Neural crest cell (in vitro differentiated cells): ENCODE measurements at regions not wholly inside any gene's neighbourhood (a gene's known extent, or its start where the extent isn't known, plus 50 kb on each side); places are given as distances from the start of the nearest gene placed in this dataset.

Experiments used
- DNase-seq: peaks from one replicate; pipeline ENCODE4 v3.0.0; 2021; ENCODE audit warnings: low read depth, mixed read lengths, low spot score
- H3K27ac Mint-ChIP-seq: one replicate; pipeline ENCODE4 v1.8.0; 2021; ENCODE audit warnings: mild to moderate bottlenecking, mixed read lengths; ENCODE audit not compliant: unreplicated experiment
- H3K27me3 Mint-ChIP-seq: 2 replicates; pipeline ENCODE4 v1.8.0; 2021; ENCODE audit warnings: low read depth, mild to moderate bottlenecking, mixed read lengths
- H3K36me3 Mint-ChIP-seq: 2 replicates; pipeline ENCODE4 v1.8.0; 2021; ENCODE audit warnings: low read depth, mild to moderate bottlenecking, mixed read lengths
- H3K4me1 Mint-ChIP-seq: 2 replicates; pipeline ENCODE4 v1.8.0; 2021; ENCODE audit warnings: mixed read lengths
- H3K4me3 Mint-ChIP-seq: one replicate; pipeline ENCODE4 v1.8.0; 2021; ENCODE audit warnings: mild to moderate bottlenecking, mixed read lengths
- H3K9me3 Mint-ChIP-seq: 2 replicates; pipeline ENCODE4 v1.8.0; 2021; ENCODE audit warnings: mixed read lengths
- TF ChIP-seq, protein P1 (sequence below): fragments of 200-600 bp; sonication (generic); conservative IDR thresholded peaks from 2 replicates; pipeline ENCODE4 v1.5.0; 2021; ENCODE audit warnings: antibody characterized with exemption, mild to moderate bottlenecking

DNA sequence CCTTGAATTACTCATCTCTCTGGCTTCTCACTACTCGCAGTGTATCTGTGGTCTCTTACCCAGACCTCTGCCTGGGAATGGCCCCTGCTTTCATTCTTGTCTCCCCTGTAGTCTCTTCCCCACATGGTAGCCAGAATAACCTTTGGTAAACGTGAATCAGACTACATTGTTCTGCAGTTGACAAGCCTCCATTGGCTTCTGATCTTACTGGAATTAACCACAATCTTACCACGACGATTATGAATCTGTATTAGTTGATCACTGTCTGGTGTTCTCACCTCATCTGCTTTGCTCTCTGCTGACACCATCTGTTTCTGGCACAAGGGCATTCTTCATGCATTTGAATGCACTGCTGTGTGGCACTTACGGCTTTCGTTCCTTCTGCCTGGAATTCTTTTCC lies 781.2 kb downstream of the MTRR start:
- no peak for DNase-seq
- H3K27ac Mint-ChIP-seq = no peak overlapping the region
- H3K36me3 Mint-ChIP-seq = no peaks in the 10 kb centered on the region
- H3K27me3 Mint-ChIP-seq = no peaks in the 10 kb centered on the region
- peaks cover 5% of the 10 kb centered on the region for H3K4me1 Mint-ChIP-seq
- TF ChIP-seq, protein P1, sequence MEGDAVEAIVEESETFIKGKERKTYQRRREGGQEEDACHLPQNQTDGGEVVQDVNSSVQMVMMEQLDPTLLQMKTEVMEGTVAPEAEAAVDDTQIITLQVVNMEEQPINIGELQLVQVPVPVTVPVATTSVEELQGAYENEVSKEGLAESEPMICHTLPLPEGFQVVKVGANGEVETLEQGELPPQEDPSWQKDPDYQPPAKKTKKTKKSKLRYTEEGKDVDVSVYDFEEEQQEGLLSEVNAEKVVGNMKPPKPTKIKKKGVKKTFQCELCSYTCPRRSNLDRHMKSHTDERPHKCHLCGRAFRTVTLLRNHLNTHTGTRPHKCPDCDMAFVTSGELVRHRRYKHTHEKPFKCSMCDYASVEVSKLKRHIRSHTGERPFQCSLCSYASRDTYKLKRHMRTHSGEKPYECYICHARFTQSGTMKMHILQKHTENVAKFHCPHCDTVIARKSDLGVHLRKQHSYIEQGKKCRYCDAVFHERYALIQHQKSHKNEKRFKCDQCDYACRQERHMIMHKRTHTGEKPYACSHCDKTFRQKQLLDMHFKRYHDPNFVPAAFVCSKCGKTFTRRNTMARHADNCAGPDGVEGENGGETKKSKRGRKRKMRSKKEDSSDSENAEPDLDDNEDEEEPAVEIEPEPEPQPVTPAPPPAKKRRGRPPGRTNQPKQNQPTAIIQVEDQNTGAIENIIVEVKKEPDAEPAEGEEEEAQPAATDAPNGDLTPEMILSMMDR = no peak
- H3K9me3 Mint-ChIP-seq = peaks cover 6% of the 10 kb centered on the region
- no peak overlapping the region for H3K4me3 Mint-ChIP-seq

DNA sequence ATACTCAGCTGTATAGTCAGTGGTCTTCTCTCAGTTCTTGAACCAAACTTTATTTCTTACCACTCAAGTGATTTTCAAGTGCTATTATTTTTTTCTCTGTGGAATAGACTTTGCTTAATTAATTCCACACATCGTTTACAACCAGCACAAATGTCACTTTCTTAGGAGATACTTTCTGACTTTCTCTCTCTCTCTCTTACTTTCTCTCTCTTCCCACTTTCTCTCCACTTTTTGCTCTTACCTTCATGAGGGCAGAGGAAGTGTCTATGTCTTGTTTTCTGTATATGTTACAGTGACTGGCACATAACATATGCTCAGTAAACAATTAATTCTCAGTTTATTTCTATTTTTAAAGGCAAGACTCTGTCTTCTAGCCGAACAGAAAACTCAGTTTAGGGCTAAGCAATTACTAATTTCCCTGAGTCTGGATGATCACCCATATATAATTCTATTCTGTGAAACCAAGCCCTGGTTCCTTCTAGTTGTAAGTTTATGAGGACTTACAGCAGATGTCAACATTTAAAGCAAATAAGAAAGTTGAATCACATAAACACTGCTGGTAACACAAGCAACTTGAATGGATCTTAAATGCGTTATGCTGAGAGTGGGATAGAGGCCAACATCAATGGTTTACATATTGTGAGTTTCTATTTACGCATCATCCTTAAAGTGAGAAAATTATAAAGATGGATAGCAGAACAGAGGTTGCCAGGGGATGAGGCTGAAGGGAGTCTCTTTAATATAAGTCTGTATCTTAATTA lies 791.4 kb downstream of the MTRR start:
- peaks cover 2% of the 10 kb centered on the region for H3K9me3 Mint-ChIP-seq
- no peaks in the 10 kb centered on the region for H3K27me3 Mint-ChIP-seq
- H3K4me1 Mint-ChIP-seq = no peaks in the 10 kb centered on the region
- no peak for DNase-seq
- TF ChIP-seq, protein P1 = no peak
- H3K27ac Mint-ChIP-seq = no peak overlapping the region
- no peaks in the 10 kb centered on the region for H3K36me3 Mint-ChIP-seq
- no peak overlapping the region for H3K4me3 Mint-ChIP-seq

DNA sequence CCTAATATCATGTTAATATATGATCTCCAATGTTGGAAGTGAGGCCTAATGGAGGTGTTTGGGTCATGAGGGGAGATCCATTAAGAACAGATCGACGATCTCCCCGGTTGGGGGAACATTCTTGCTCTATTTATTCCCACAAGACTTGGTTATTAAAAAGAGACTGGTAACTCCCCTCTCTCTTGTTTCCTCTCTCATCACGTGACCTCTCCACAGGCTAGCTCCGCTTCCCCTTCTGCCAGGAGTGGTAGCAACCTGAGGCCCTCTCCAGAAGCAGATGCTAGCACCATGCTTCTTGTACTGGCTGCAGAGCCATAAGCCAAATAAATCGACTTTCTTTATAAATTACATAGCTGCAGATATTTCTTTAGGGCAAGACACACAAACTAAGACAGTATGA lies 794.4 kb downstream of the MTRR start:
- Mint-ChIP-seq H3K27ac (no peak overlapping the region), H3K4me3 (no peak overlapping the region), H3K36me3 (no peaks in the 10 kb centered on the region), H3K27me3 (no peaks in the 10 kb centered on the region), H3K4me1 (no peaks in the 10 kb centered on the region), H3K9me3 (peaks cover 2% of the 10 kb centered on the region)
- DNase-seq = no peak
- TF ChIP-seq, protein P1 = no peak

DNA sequence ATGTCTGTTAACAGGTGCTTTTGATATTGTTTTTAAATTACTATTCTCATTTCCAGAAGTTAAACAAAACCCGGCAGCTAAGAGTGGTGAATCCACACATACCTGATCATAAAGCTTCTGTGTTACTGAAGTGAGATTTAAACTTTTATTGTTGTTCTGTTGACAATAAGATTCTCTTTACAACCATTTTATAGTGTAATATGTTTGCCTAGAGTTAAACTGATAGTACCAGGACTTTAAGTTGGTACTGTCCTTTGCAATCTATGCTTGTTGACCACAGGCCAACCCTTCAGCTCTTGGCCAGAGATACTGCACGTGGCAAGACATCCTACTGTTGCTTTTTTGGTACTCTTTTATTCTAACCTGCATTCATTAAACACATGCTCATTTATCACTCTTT lies 806.2 kb downstream of the MTRR start:
- no peak for DNase-seq
- Mint-ChIP-seq H3K9me3 (peaks cover 3% of the 10 kb centered on the region), H3K27me3 (no peaks in the 10 kb centered on the region), H3K36me3 (no peaks in the 10 kb centered on the region), H3K27ac (no peak overlapping the region), H3K4me3 (no peak overlapping the region), H3K4me1 (no peaks in the 10 kb centered on the region)
- TF ChIP-seq, protein P1 = no peak

DNA sequence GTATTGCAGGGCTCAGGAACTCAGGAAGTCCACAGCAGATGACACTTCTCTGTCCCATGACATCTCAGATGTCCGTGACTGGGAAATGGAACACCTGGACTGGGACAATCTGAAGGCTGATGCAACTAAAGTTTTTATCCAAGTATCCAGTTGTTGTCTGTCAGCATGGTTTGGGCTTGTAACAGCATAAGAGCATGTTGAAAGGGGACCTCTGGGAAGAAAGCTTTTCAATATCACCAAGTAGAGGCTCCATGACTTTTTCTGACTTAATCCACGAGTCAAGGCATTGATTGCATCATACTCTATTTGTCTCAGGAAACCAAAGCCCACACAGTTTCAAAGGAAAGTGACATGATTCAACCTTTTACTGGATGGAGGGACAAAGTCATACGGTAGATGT lies 807.7 kb downstream of the MTRR start:
- no peak for DNase-seq
- Mint-ChIP-seq H3K36me3 (no peaks in the 10 kb centered on the region), H3K4me1 (no peaks in the 10 kb centered on the region), H3K27ac (no peak overlapping the region), H3K4me3 (no peak overlapping the region), H3K9me3 (peaks cover 3% of the 10 kb centered on the region), H3K27me3 (no peaks in the 10 kb centered on the region)
- TF ChIP-seq, protein P1 = no peak
